GM21390 (cell line): ENCODE measurements at regions not wholly inside any gene's neighbourhood (a gene's known extent, or its start where the extent isn't known, plus 50 kb on each side); places are given as distances from the start of the nearest gene placed in this dataset.
"Not testable (repeated sequence)": the region's sequence is repeated elsewhere in the genome, so short reads cannot be mapped to it uniquely, and the experiment has no call there.

Experiments
- ATAC-seq: cut with Tn5 transposase; IDR thresholded peaks from one replicate; pipeline ENCODE4 v1.9.1; 2021; ENCODE audit not compliant: unreplicated experiment

DNA sequence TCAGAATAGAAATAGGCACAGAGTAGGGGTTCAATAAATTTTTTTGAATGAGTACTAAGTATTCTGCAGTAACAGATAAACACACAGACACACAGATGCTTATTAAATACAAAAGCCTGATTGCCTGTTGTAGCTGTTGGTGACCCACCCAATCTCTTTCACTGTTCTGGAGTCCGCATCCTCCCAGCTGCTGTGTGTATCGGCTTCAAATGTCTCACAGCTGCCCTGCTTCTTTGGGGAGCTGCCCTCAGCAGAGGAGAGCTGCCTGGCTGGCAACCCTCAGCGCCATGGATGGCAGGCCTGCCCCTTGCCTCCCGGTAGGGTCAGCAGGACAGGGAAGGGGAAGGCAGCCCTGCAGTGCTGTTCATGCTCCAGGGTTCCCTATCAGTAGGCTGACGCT is 50.5 kb upstream of the PRNP start:
- ATAC-seq: no peak

DNA sequence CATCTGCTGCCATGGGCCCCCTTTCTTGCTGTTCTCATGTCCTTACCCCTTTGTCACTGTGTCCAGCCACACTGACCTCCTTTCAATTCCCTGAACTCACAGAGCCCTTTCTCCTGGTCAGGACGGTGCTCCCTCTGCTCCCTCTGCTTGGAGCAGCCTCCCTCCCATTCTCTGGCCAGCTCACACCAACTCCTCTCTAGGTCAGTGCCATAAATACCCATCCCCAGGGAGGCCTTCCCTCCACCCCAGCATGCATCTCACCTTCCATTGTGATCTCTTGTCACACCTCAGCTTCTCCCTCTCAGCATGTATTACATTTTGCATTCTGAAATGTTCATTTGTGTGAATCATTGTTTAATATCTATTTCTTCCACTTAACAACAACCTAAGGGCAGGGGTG is 50.9 kb upstream of the PRNP start:
- no peak for ATAC-seq

DNA sequence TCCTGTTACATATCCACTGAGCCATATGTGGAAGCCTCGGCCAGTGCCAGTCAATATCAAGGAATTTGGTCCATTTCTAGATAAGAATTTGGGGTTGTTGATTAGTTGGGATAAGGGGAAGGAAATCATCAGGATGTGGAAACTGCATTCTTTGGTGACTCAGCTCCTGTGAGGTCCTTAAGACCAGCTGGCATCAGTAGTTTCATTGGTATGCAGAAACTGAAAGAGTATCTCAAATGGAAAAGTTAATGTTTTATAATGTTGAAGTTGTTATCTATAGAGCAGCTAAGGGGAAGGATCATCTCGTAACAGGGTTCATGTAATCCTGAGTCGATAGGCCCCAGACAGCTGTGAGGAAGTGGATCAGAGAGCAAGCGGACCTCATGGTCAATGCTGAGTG is 52.5 kb upstream of the PRNP start:
- ATAC-seq: no peak

DNA sequence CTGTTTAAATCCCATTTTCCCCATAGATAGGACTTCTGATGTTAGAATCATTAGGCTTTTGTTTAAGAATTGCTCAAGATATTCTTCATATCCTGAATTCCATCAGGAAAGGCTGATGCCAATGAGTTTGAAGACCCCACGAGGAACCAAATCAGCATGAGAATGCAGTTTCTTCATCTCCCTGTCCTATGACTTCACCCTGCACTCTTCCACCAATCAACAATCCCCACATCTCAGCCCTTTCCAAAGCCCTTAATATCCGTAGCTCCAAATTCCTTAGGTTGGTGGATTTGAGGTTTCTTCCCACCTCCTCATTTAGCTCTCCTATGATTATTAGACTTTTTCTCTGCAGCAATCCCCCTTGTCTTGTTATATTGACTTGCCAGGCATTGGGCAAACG is 52.9 kb upstream of the PRNP start:
- ATAC-seq: no peak

DNA sequence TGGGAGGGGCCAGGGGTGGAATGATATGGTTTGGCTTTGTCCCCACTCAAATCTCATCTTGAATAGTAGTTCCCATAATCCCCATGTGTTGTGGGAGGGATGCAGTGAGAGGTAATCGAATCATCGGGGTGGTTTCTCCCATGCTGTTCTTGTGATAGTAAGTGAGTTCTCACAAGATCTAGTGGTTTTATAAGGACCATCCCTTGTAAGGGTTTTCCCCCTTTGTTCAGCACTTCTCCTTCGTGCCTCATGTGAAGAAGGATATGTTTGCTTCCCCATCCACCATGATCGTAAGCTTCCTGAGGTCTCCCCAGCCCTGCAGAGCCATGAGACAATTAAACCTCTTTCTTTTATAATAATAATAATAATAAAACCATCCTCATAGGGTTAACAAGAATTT is 53.4 kb upstream of the PRNP start:
- ATAC-seq: no peak

DNA sequence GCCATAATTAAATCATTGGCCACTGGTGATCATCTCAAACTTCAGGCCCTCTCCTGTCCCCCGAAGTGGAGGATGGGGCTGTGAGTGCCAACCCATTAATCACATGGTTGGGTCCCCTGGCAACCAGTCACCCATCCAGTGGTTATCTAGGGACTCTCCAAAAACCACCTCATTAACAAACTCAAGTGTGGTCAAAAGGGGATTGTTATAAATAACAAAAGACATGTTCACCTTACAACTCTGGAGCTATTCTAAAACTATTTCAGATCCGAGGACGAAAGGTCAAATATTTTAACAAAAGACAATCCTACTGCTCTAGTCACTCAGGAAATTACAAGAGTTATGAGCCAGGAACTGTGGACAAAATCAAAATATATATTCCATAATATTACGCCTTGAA is 60.0 kb upstream of the PRNP start:
- no peak for ATAC-seq

DNA sequence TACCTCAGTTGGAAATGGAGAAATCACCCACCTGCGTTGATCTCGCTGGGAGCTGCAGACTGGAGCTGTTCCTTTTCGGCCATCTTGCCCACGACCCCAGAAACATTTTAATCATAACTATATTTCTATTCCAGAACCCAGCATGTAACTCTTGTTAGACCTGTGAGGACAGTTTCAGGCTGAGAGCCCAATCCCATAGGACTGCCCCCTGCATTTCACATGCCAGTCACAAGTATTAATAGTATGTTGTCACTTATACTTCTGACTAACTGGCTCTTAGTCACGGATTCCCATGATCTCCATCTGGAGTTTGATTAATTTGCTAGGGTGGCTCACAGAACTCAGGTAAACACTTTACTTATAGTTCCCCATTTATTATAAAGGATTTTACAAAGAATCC is 60.6 kb upstream of the PRNP start:
- ATAC-seq: no peak

DNA sequence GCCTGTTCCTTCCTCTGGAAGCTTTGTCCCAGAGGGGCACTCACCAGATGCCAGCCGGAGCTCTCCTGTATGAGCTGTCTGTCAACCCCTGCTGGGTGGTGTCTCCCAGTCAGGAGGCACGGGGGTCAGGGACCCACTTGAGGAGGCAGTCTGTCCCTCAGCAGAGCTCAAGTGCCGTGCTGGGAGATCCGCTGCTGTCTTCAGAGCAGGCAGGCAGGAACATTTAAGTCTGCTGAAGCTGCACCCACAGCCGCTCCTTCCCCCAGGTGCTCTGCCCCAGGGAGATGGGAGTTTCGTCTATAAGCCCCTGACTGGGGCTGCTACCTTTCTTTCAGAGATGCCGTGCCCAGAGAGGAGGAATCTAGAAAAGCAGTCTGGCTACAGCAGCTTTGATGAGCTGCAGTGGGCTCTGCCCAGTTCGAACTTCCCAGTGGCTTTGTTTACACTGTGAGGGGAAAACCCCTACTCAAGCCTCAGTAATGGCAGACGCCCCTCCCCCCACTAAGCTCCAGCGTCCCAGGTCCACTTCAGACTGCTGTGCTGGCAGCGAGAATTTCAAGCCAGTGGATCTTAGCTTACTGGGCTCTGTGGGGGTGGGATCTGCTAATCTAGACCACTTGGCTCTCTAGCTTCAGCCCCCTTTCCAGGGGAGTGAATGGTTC is 61.5 kb upstream of the PRNP start:
- ATAC-seq: not testable (repeated sequence)

DNA sequence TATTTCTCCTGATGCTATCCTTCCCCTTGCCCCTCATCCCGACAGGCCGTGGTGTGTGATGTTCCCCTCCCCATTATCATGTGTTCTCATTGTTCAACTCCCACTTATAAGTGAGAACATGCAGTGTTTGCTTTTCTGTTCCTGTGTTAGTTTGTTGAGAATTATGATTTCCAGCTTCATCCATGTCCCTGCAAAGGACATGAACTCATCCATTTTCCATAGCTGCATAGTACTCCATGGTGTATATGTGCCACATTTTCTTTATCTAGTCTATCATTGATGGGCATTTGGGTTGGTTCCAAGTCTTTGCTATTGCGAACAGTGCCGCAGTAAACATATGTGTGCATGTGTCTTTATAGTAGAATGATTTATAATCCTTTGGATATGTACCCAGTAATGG is 67.1 kb upstream of the PRNP start:
- not testable (repeated sequence) for ATAC-seq

DNA sequence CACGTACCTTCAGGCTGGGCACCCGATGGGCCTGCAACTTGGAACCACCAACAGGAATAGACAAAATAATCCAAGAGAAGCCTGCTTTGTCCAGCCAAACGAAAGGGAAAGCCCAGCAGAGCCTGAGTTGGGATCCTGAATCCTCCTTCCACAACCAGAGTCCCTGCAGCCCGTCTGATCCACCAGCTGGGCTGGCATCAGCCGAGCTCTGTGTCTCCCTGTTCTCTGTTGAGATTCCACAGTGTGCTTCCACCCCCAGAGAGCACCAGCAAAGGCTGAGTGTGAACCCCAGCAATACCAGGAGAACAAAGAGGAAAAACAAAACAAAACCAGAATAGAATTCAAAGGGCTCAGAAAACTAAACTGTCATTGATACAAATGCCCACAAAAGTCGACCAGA is 68.8 kb upstream of the PRNP start:
- ATAC-seq: no peak

DNA sequence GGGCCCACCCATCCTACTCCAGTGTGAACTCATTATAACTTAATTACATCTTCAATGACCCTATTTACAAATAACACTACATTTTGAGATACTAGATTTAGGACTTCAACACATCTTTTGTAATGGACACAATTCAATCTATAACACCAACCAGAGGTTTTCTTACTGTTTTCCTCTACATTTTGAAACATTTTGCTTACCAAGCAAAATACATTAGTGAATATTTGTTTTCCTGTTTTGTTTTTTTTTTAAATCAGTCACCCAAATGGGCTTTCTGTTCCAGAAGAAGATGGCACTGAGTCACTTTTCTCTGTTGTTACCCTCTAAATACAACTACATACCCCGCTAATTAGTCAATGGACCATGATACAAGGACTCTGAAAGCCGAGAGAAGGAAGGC is 69.2 kb upstream of the PRNP start:
- ATAC-seq: no peak

DNA sequence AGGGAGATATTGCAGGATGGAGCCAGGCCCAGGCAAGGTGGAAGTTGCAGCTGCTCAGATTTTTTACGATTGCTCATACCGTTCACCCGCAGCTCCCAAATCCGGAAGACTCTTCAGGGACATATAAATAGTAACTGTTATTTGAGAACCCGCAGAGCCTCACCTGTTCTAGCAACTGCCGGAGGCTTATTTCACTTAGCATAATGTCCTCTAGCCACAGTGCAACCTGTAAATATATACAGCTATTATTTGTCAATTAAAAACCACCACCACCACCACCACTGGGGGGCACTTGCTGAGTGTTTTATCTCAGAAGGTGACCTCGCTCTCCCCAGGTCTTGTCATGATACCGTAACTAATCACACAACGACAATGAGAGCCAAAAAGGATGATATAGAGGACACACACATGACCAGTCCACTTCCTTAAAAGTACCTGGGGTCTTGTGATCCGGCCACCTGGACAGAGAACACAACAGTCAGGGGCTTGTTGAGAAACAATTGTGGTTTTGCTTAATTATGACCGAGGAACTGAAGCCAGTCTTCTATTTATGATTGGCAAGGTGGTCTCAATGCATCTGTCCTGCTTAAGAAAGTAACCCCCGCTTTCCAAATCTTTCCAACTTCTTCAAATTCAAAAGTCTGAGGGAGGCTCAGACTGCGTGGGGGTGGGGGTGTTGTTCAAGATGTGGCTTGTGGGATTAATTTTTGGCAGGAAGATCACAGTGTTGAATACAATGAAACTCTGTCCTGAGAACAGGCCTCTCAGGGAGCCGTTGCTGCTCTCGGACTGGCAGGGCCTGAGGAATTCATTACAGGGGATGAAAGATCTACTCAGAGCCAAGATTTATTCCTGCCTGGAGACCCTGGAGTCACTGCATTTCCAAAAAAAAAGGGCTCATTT is 72.3 kb upstream of the PRNP start:
- ATAC-seq: peak; percentile 58

DNA sequence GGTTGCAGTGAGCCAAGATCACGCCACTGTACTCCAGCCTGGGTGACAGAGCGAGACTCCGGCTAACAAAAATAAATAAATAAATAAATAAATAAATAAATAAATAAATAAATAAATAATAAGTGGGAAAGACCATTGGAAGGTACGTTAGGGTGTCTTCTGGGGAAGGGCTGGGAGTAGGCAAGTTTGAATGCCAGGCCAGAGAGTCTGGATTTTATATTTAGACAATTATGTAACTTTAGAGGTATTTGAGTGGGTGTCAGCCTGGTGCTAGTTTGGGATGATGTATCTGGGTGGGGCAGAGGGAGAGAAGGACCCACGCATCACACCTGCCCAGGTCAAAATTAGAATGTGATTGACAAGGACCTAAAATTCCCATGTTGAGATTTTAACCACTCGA is 73.1 kb upstream of the PRNP start:
- ATAC-seq: no peak

DNA sequence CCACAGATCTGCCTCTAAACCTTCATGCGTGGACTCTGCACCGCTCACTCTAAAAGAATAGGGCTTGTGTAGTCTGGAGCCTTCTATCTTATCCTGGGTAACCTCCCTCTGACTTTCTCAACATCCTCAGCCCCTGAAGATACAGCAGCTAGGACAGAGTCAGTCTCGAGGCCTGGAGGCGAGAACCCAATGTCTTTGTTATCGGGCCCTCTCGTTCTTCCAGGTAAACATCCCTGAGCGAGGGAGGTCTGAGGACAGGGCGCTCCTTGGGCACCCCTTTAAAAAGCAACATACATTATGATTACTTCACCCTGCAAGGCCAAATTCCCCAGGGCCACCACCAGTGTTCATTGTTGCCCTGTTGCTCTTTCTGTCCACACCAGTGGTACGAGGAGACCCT is 75.4 kb upstream of the PRNP start:
- no peak for ATAC-seq

DNA sequence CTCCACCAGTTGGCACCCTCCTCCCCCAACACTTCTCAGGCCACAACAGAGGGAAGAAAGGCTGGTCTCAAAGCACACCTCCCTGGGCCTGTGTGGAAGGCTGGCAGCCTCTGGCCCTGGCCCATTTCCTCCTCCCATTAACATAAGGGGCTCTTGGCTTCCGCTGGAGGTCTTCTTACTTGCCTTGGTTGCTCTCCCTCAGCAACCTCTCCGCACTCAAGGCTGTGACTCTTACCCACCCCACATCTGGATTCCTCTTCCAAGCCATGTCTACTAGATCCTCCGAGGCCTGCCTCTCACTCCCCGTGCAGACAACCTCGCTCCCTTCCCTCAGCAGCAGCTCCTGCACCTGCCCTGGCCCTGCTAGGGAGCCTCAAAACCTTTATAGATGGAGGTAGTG is 76.7 kb upstream of the PRNP start:
- ATAC-seq: no peak

DNA sequence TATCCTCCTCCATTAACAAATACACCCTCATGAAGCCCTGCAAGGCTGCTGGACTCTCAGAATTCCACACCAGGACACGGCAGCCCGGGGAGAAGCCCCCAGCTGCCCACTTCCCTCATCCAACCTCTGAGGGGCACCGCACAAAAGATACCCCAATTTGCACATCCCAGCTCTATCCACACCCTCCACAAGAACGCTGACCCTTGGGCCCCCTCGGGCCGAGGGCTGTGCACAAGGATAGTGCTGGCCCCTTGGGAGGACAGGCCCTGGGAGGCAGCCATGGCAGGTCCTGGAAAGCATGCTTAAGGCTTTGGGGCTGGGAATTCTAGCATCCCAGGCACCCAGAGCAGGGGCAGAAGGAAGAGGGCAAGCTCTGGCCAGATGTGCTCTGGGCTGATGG is 77.4 kb upstream of the PRNP start:
- no peak for ATAC-seq

DNA sequence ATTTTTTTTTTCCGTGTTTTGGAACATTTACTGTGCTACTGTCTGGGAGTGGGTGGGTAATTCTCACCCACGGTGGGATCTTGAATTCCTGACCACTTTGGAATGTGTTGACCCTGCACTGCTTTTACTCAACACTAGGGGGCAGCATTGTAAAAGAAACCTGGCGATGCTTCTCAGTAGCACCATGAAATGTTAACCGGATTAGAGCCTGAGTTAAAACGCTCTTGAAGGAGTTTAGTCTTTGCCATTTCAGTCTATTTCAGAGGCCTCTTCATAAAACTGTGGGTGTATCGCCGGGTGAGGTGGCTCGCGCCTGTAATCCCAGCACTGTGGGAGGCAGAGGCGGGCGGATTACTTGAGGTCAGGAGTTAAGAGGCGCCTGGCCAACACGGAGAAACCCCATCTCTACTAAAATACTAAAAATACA is 79.0 kb upstream of the PRNP start:
- ATAC-seq: peak; percentile 64

DNA sequence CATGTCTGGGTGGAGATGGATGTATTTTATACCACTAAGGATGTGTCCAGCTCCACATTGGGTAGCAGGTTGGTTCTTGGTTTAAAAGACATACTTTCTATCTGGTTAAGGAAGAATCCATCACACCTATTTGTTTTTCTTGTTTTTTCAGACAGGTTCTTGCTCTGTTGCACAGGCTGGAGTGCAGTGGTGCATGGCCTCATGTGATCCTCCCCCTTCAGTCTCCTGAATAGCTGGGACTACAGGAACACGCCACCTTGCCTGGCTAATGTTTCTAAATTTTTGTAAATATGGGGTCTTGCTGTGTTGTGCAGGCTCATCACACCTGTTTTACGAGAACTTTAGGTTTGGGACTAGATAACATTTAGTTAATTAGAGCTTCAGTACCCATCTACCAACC is 80.2 kb upstream of the PRNP start:
- ATAC-seq: no peak

DNA sequence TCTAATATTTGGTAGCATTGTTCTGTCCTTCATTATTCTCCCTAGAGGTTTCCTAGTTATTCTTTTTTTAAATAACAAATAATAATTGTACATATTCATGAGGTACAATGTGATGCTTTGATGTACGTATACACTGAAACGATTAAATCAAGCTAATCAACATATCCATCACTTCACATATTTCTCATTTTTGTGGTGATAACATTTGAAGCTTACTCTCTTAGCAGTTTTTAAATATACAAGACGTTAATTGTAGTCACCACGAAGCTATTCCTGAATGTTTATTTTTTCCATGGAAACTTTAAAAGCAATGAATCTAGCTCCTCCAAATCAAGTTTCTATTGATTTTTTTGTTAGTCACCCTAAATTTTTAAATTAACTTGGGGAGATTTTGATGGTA is 81.1 kb upstream of the PRNP start:
- ATAC-seq: no peak

DNA sequence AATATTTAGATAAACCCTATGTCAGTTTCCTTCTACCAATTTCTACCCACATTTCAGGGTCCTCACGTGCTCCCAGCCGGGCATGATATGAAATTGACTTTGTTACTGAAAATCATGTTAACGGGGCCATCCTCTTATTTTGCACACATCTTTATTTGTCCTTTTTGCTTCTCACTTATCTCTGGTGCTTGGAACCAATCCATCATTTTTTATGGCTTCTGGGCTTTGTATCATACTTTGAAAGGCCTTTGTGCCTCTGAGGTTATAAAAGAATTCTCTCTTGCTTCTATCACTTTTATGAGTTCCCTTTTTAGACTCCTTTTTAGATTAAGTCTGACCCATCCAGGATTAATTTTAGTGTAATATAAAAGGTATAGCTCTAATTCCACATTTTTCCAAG is 81.7 kb upstream of the PRNP start:
- no peak for ATAC-seq

DNA sequence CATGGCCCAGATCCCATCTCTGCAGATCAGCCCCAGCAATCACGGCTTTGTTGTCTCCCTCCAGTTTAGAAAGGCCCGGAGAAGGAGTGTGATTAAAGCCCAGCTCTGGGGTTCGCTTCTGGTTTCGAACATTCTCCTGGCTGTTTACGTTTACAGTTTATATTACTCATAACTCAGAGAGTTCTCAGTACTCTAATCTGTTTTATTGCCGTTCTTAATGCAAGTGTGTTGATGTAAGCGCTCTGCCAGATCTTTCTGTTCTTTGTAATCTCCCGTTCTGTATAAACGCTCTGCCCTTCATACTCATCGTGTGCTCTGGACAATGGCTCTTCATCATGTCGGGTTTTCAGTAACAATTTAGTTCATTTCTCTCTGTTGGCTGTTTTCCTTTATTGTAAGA is 82.5 kb upstream of the PRNP start:
- no peak for ATAC-seq

DNA sequence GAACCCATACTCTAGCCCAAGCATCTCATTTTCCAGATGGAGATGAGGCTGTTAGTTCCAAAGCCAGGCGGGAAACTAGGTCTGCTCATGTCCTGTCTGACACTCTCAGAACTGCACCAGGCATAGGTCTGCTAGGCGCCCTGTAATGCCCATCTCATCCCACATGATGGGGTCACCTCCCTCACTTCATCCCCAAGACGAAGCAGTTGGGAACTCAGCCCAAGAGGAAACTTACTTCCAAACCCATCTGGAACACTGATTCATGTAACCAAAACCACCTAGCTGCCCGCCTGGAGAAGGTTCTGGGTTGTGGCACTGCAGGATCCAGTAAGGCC is 84.0 kb upstream of the PRNP start:
- no peak for ATAC-seq
